Gastroesophageal sphincter (tissue), 3 donors: ENCODE measurements at regions not wholly inside any gene's neighbourhood (a gene's known extent, or its start where the extent isn't known, plus 50 kb on each side); places are given as distances from the start of the nearest gene placed in this dataset.

Experiments used
- CTCF ChIP-seq, 4 experiments: fragments of 200-600 bp in 2 of 4; fragments of 450-650 bp in 2 of 4; sonication (generic) in 1 of 4; IDR thresholded peaks; one replicate each; pipeline ENCODE4 v1.5.1; 2017 to 2019; ENCODE audit warnings: antibody characterized with exemption in 4 of 4, mild to moderate bottlenecking in 2 of 4, moderate library complexity in 2 of 4
- POLR2A ChIP-seq, 2 donors: fragments of 450-650 bp; IDR thresholded peaks; one replicate each; pipeline ENCODE4 v1.6.1; 2017; ENCODE audit warnings: antibody characterized with exemption in 2 of 2, mild to moderate bottlenecking in 2 of 2, moderate library complexity in 1 of 2
- POLR2AphosphoS5 ChIP-seq: sonication (generic); formaldehyde crosslinking; IDR thresholded peaks from one replicate; pipeline ENCODE4 v1.6.1; 2017; ENCODE audit warnings: antibody characterized with exemption

GRCh38 chr14:23695664-23695999 is 59.5 kb downstream of the DHRS2 start:
- TF ChIP-seq CTCF (IDR thresholded peaks at IDR 0.05) (no peak), POLR2A (IDR thresholded peaks at IDR 0.05) (no peak), POLR2AphosphoS5 (no peak)
